CD4-positive, alpha-beta T cell (primary cell): ENCODE measurements at regions not wholly inside any gene's neighbourhood (a gene's known extent, or its start where the extent isn't known, plus 50 kb on each side); places are given as distances from the start of the nearest gene placed in this dataset.

Experiments used
- ATAC-seq: fragments of 200-7000 bp; cut with Tn5 transposase; one replicate; pipeline ENCODE4 v1.10.0; 2022; ENCODE audit warnings: mild to moderate bottlenecking; ENCODE audit not compliant: poor library complexity
- CTCF ChIA-PET: fragments of 350-600 bp; sonication (Branson Sonifier 250); formaldehyde crosslinking; loops from one replicate; lab custom pipeline; 2021; ENCODE audit warnings: antibody characterized with exemption, inconsistent platforms; lab: Charles Lee
- POLR2A ChIA-PET: fragments of 350-600 bp; sonication (Branson Sonifier 250); formaldehyde crosslinking; loops from one replicate; lab custom pipeline; 2021; ENCODE audit warnings: antibody characterized with exemption, inconsistent platforms; lab: Charles Lee
- DNase-seq, 14 experiments: peaks; one replicate each; pipeline ENCODE4 v3.0.0-alpha.2; 2013 to 2020; ENCODE audit warnings: mixed read lengths in 2 of 14
- H3K27ac ChIP-seq, 2 donors: one replicate each; pipeline versions ENCODE4 v1.5.1 to v1.7.0; 2013; ENCODE audit warnings: low read length in 2 of 2, low read depth in 1 of 2, mild to moderate bottlenecking in 1 of 2
- H3K27me3 ChIP-seq, 2 experiments: 1 replicate in 1 of 2; 2 replicates in 1 of 2; pipeline versions ENCODE4 v1.6.1 to v1.7.0; 2013; ENCODE audit warnings: low read length in 2 of 2, control low read depth in 1 of 2, mild to moderate bottlenecking in 1 of 2, moderate library complexity in 1 of 2; ENCODE audit not compliant: insufficient read depth in 2 of 2, control insufficient read depth in 1 of 2
- H3K36me3 ChIP-seq: one replicate; pipeline ENCODE4 v1.6.1; 2013; ENCODE audit warnings: low read length, control low read depth; ENCODE audit not compliant: insufficient read depth
- H3K4me1 ChIP-seq: one replicate; pipeline ENCODE4 v1.6.1; 2013; ENCODE audit warnings: low read length, control low read depth; ENCODE audit not compliant: insufficient read depth
- H3K4me3 ChIP-seq: one replicate; pipeline ENCODE4 v1.5.1; 2013; ENCODE audit warnings: mild to moderate bottlenecking, low read length, moderate library complexity
- H3K9me3 ChIP-seq, 2 experiments: 1 replicate in 1 of 2; 2 replicates in 1 of 2; pipeline versions ENCODE4 v1.6.1 to v1.7.0; 2013; ENCODE audit warnings: low read length in 2 of 2, mild to moderate bottlenecking in 2 of 2, control low read depth in 1 of 2, moderate library complexity in 1 of 2; ENCODE audit not compliant: control insufficient read depth in 1 of 2, insufficient read depth in 1 of 2
- H3K27ac Mint-ChIP-seq: one replicate; pipeline ENCODE4 v1.8.0; 2020; ENCODE audit warnings: mixed read lengths
- H3K27me3 Mint-ChIP-seq: one replicate; pipeline ENCODE4 v1.8.0; 2021; ENCODE audit warnings: mixed read lengths
- H3K36me3 Mint-ChIP-seq: one replicate; pipeline ENCODE4 v1.8.0; 2021; ENCODE audit warnings: low read depth, mixed read lengths
- H3K4me1 Mint-ChIP-seq: one replicate; pipeline ENCODE4 v1.8.0; 2021; ENCODE audit warnings: low read depth, mixed read lengths
- H3K4me3 Mint-ChIP-seq: one replicate; pipeline ENCODE4 v1.8.0; 2020; ENCODE audit warnings: mild to moderate bottlenecking, mixed read lengths
- H3K9me3 Mint-ChIP-seq: one replicate; pipeline ENCODE4 v1.8.0; 2020; ENCODE audit warnings: mixed read lengths
- CTCF ChIP-seq: fragments of 200-600 bp; IDR thresholded peaks from one replicate; pipeline ENCODE4 v1.8.0; 2022; ENCODE audit warnings: antibody characterized with exemption, mild to moderate bottlenecking
- intact Hi-C, 2 experiments: fragments of 100-400 bp; cut with DNase I in 1 of 2; cut with micrococcal nuclease in 1 of 2; formaldehyde crosslinking; loops; one replicate each; pipeline versions ENCODE4 v1.15.1 to v1.9.0; 2023 to 2025; cut with DNase I, micrococcal nuclease

DNA sequence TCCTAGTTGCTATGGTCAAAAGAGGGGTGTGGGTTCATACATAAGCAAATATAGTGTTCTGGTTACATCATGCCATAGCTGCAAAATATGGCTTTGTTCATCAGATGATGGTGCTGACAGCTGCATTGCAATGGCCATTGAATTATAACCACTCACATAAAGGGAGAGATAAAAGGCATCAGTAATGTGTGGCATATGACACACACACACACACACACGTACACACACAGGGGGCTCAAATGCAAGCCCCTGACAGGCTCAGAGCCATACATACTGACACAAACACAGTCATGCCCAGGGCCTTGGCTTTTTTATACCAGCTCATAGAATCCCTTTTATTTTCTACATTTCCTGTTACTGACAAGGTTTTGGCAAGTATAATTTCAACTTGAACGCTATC lies 698.9 kb downstream of the BCL11B start:
- Histone ChIP-seq H3K27ac (no peak overlapping the region), H3K4me1 (no peaks in the 10 kb centered on the region), H3K4me3 (no peak overlapping the region), H3K9me3 (peaks cover 0 to 4% of the 10 kb centered on the region in 2 experiments), H3K27me3 (no peaks in the 10 kb centered on the region), H3K36me3 (no peaks in the 10 kb centered on the region)
- TF ChIP-seq CTCF, result no peak
- no peak overlapping the region for H3K27ac Mint-ChIP-seq
- DNase-seq, result no peak
- no peaks in the 10 kb centered on the region for H3K36me3 Mint-ChIP-seq
- H3K9me3 Mint-ChIP-seq, result no peaks in the 10 kb centered on the region
- intact Hi-C loops, result no loop called here
- no peak for ATAC-seq
- H3K27me3 Mint-ChIP-seq, result no peaks in the 10 kb centered on the region
- no peaks in the 10 kb centered on the region for H3K4me1 Mint-ChIP-seq
- POLR2A ChIA-PET, result no interaction called here
- CTCF ChIA-PET, result no interaction called here
- no peak overlapping the region for H3K4me3 Mint-ChIP-seq

DNA sequence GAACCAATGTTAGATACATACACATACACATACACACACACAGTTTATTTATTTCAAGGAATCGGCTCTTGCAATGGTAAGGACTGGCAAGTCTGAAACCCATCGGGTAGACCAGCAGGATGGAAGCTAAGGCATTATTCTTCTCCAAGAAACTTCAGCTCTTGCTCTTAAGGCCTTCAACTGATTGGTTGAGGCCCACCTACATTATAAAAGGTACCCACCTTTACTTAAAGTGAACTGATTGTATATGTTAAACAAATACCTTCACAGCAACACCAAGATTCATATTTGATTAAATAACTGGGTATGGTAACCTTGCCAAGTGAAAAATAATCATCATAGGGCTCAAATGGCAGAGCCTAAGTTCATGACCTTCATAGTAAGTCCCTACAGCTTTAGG lies 695.5 kb downstream of the BCL11B start:
- H3K27ac ChIP-seq, result no peak overlapping the region
- CTCF ChIA-PET, result no interaction called here
- Mint-ChIP-seq H3K4me1 (no peaks in the 10 kb centered on the region), H3K27me3 (no peaks in the 10 kb centered on the region), H3K4me3 (no peak overlapping the region), H3K27ac (no peak overlapping the region), H3K36me3 (no peaks in the 10 kb centered on the region), H3K9me3 (no peaks in the 10 kb centered on the region)
- TF ChIP-seq CTCF, result no peak
- no peaks in the 10 kb centered on the region for H3K9me3 ChIP-seq
- intact Hi-C loops, result no loop called here
- no peak for DNase-seq
- no peak for ATAC-seq
- no peaks in the 10 kb centered on the region for H3K4me1 ChIP-seq
- H3K27me3 ChIP-seq, result peaks cover 0 to 1% of the 10 kb centered on the region in 2 experiments
- no peaks in the 10 kb centered on the region for H3K36me3 ChIP-seq
- H3K4me3 ChIP-seq, result no peak overlapping the region
- POLR2A ChIA-PET, result no interaction called here

DNA sequence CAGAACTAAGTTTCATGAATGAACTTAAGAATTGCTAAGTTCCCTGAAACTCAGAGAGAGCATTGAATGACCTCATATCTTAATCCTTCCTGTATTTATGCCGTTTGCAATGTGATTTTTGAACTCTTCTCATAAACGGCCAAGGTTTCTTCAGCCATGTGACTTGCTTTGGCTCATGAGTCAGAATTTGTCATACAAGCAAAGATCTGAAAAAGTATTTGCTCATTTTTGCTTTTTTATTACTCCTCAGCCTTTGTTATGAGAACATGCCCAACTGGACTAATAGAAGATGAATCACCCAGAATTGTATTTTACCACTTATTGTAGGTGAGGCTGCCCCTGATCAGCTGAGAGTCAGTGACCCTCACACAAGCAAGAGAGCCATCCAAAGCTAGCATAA lies 693.8 kb downstream of the BCL11B start:
- no peak for TF ChIP-seq CTCF
- H3K27ac Mint-ChIP-seq, result no peak overlapping the region
- H3K4me3 Mint-ChIP-seq, result no peak overlapping the region
- Histone ChIP-seq H3K27me3 (peaks cover 0 to 6% of the 10 kb centered on the region in 2 experiments), H3K4me3 (no peak overlapping the region), H3K27ac (no peak overlapping the region), H3K4me1 (no peaks in the 10 kb centered on the region), H3K9me3 (no peaks in the 10 kb centered on the region), H3K36me3 (no peaks in the 10 kb centered on the region)
- no peaks in the 10 kb centered on the region for H3K36me3 Mint-ChIP-seq
- no peak for DNase-seq
- H3K9me3 Mint-ChIP-seq, result peaks cover 4% of the 10 kb centered on the region
- ChIA-PET POLR2A (no interaction called here), CTCF (interaction anchor here (0.6 kb wide), 1 partner anchor 62 kb away, joined by 3 read pairs; no protein-coding TSS in a partner anchor)
- H3K4me1 Mint-ChIP-seq, result no peaks in the 10 kb centered on the region
- no peaks in the 10 kb centered on the region for H3K27me3 Mint-ChIP-seq
- ATAC-seq, result no peak
- intact Hi-C loops, result no loop called here
